Endothelial cell of umbilical vein (primary cell): ENCODE measurements at regions not wholly inside any gene's neighbourhood (a gene's known extent, or its start where the extent isn't known, plus 50 kb on each side); places are given as distances from the start of the nearest gene placed in this dataset.

Experiments used
- BruUV-seq: library from RNA; stranded (reverse); fragments of 400-500 nt; replicated peaks from 2 replicates; lab custom pipeline; 2021; lab: Mats Ljungman, UMichigan
- CTCF ChIA-PET: fragments of 300-600, 350-600 bp; sonication (Branson Sonifier 250); formaldehyde crosslinking; loops from one replicate; lab custom pipeline; 2021; ENCODE audit warnings: antibody characterized with exemption, inconsistent platforms; lab: Charles Lee
- POLR2A ChIA-PET: fragments of 300-600, 350-600 bp; sonication (Branson Sonifier 250); formaldehyde crosslinking; loops from one replicate; lab custom pipeline; 2021; ENCODE audit warnings: antibody characterized with exemption, inconsistent platforms; lab: Charles Lee
- DNase-seq: peaks from one replicate; pipeline ENCODE4 v3.0.0-alpha.2; 2011; ENCODE audit warnings: low read depth, low spot score
- FAIRE-seq: peaks from 2 replicates; lab custom pipeline; 2011; peaks lifted over from hg19 to GRCh38; lab: Jason Lieb, UNC
- H2AFZ ChIP-seq: 2 replicates; pipeline ENCODE4 v1.6.0; 2012; ENCODE audit warnings: low read depth, low read length, control low read depth, inconsistent platforms
- H3K27ac ChIP-seq: 2 replicates; pipeline ENCODE4 v1.5.1; 2011; ENCODE audit warnings: low read depth, mild to moderate bottlenecking, control low read depth, low read length, moderate library complexity; ENCODE audit not compliant: insufficient read depth
- H3K27me3 ChIP-seq, 2 experiments: 2 replicates each; pipeline versions ENCODE4 v1.6.0 to v1.6.1; 2011; ENCODE audit warnings: low read length in 2 of 2, mixed read lengths in 1 of 2; ENCODE audit not compliant: control insufficient read depth in 2 of 2, insufficient read depth in 2 of 2
- H3K36me3 ChIP-seq, 2 experiments: 2 replicates in 1 of 2; 3 replicates in 1 of 2; pipeline ENCODE4 v1.5.1; 2011; ENCODE audit warnings: low read length in 2 of 2, mild to moderate bottlenecking in 1 of 2, moderate library complexity in 1 of 2; ENCODE audit not compliant: control insufficient read depth in 2 of 2, insufficient read depth in 2 of 2; ENCODE audit errors: extremely low read depth in 1 of 2
- H3K4me1 ChIP-seq: 3 replicates; pipeline ENCODE4 v1.5.1; 2011; ENCODE audit warnings: mild to moderate bottlenecking, low read length; ENCODE audit not compliant: control insufficient read depth, insufficient read depth; ENCODE audit errors: extremely low read depth
- H3K4me2 ChIP-seq: 2 replicates; pipeline ENCODE4 v1.6.1; 2011; ENCODE audit warnings: low read length, control low read depth, mixed read lengths; ENCODE audit not compliant: insufficient read depth
- H3K4me3 ChIP-seq, 3 experiments: fragments of 200-600 bp in 1 of 3; sonication (generic), shearing (Covaris generic) in 1 of 3; replicated peaks in 1 of 3; 2 replicates each; pipeline ENCODE4 v1.5.1; 2011 to 2016; ENCODE audit warnings: control low read depth in 3 of 3, low read length in 3 of 3, mild to moderate bottlenecking in 2 of 3, inconsistent platforms in 1 of 3, low read depth in 1 of 3, moderate library complexity in 1 of 3; ENCODE audit not compliant: insufficient read depth in 1 of 3
- H3K79me2 ChIP-seq: 2 replicates; pipeline ENCODE4 v1.6.0; 2012; ENCODE audit warnings: low read length, inconsistent platforms; ENCODE audit not compliant: control insufficient read depth, insufficient read depth
- H3K9ac ChIP-seq: replicated peaks from 2 replicates; pipeline ENCODE3; 2011; ENCODE audit warnings: low read length, control low read depth; ENCODE audit not compliant: insufficient read depth; ENCODE audit errors: extremely low read depth
- H3K9me1 ChIP-seq: replicated peaks from 3 replicates; pipeline ENCODE4 v1.6.0; 2011; ENCODE audit warnings: mild to moderate bottlenecking, low read length; ENCODE audit not compliant: control insufficient read depth, insufficient read depth; ENCODE audit errors: extremely low read depth
- H3K9me3 ChIP-seq: replicated peaks from 2 replicates; pipeline ENCODE4 v1.5.1; 2012; ENCODE audit warnings: low read length, inconsistent platforms; ENCODE audit not compliant: control insufficient read depth, insufficient read depth
- H4K20me1 ChIP-seq: replicated peaks from 2 replicates; pipeline ENCODE3; 2011; ENCODE audit warnings: mild to moderate bottlenecking, low read length; ENCODE audit not compliant: control insufficient read depth, insufficient read depth; ENCODE audit errors: extremely low read depth
- FOS ChIP-seq: IDR thresholded peaks from 2 replicates; pipeline ENCODE4 v1.6.1; 2011; ENCODE audit warnings: mild to moderate bottlenecking, low read length, moderate library complexity, borderline replicate concordance; ENCODE audit not compliant: insufficient read depth
- POLR2A ChIP-seq: IDR thresholded peaks from 2 replicates; pipeline ENCODE4 v1.6.1; 2012; ENCODE audit warnings: low read depth, mild to moderate bottlenecking, control low read depth, low read length
- dilution Hi-C: fragments of 300-500 bp; cut with MboI; formaldehyde crosslinking; loops from one replicate; pipeline ENCODE4 v1.15.0; 2019; ENCODE audit warnings: low sequenced_read_pairs; ENCODE audit not compliant: extremely low pct_ligation_motif_present
- intact Hi-C: fragments of 100-400 bp; cut with micrococcal nuclease; formaldehyde crosslinking; loops from one replicate; pipeline ENCODE4 v1.10.0; 2022
- TF ChIP-seq, protein P1 (sequence below): IDR thresholded peaks from 2 replicates; pipeline ENCODE4 v1.6.1; 2011; ENCODE audit not compliant: insufficient read depth, insufficient read length
- TF ChIP-seq, protein P2 (sequence below), 2 donors: IDR thresholded peaks; 1 replicate in 1 of 2; 2 replicates in 1 of 2; pipeline ENCODE4 v1.5.1; 2011; ENCODE audit warnings: low read length in 2 of 2, mild to moderate bottlenecking in 2 of 2, moderate library complexity in 2 of 2, control low read depth in 1 of 2, inconsistent platforms in 1 of 2, low read depth in 1 of 2; ENCODE audit not compliant: insufficient read depth in 1 of 2; ENCODE audit errors: extremely low read depth in 1 of 2

DNA sequence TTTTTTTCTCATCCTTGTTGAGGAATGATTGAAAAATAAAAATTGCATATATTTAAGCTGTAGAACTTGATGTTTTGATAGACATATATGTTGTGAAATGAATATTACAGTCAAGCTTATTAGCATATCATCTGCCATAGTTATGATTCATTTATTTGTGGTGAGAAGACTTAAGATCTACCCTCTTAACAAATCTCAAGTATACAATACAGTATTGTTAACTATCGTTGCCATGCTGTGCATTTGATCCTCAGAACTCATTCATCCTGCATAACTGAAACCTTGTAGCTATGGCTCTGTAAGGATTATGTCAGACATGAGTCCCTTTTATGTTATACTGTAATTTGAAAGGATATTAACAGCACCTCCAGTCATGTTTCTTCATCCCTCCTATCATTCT lies 2045.3 kb downstream of the ARAP2 start:
- POLR2A ChIA-PET = no interaction called here
- no TSS peak for BruUV-seq
- no peak overlapping the region for H2AFZ ChIP-seq

DNA sequence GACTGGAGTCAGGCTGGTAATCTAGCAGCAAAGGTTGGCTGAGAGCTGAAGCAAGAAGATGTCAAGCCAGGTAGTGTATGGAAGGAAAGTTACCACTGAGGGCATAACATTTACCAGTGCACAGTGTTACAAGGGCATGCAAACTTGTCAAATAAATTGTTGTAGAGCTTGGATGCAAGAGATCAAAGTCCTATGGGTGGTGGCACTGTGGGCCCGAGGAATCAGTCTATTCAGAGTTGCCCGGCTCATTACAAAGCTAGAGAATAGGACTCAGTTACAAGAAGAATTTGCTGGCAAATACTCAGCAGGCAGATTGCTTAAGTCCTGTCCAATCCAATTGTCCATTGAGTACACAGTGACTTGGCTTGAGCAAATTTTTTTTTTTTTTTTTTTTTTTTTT lies 2043.8 kb downstream of the ARAP2 start:
- Histone ChIP-seq H3K79me2 (no peaks in the 10 kb centered on the region), H3K4me3 (no peak overlapping the region), H3K9me3 (no peaks in the 10 kb centered on the region), H3K4me1 (no peaks in the 10 kb centered on the region), H4K20me1 (no peaks in the 10 kb centered on the region), H3K27ac (no peak overlapping the region), H2AFZ (no peak overlapping the region), H3K9me1 (no peaks in the 10 kb centered on the region), H3K36me3 (no peaks in the 10 kb centered on the region), H3K4me2 (no peak overlapping the region), H3K27me3 (no peaks in the 10 kb centered on the region), H3K9ac (no peak overlapping the region)
- CTCF ChIA-PET = no interaction called here
- dilution Hi-C loops = no loop called here
- no peak for TF ChIP-seq FOS
- TF ChIP-seq, protein P1, sequence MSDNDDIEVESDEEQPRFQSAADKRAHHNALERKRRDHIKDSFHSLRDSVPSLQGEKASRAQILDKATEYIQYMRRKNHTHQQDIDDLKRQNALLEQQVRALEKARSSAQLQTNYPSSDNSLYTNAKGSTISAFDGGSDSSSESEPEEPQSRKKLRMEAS = no peak
- POLR2A ChIA-PET = no interaction called here
- no peak for DNase-seq
- intact Hi-C loops = no loop called here
- no TSS peak for BruUV-seq
- FAIRE-seq = no peak

More for the DNA sequence above, 2045.3 kb downstream of the ARAP2 start:
- Histone ChIP-seq H3K79me2 (no peaks in the 10 kb centered on the region), H3K4me1 (no peaks in the 10 kb centered on the region), H3K27me3 (no peaks in the 10 kb centered on the region), H3K27ac (no peak overlapping the region), H3K9me1 (no peaks in the 10 kb centered on the region), H4K20me1 (no peaks in the 10 kb centered on the region), H3K4me2 (no peak overlapping the region), H3K9ac (no peak overlapping the region), H3K36me3 (no peaks in the 10 kb centered on the region), H3K9me3 (no peaks in the 10 kb centered on the region), H3K4me3 (no peak overlapping the region)
- intact Hi-C loops = no loop called here
- no peak for FAIRE-seq
- CTCF ChIA-PET = no interaction called here
- no peak for DNase-seq
- TF ChIP-seq, protein P2, sequence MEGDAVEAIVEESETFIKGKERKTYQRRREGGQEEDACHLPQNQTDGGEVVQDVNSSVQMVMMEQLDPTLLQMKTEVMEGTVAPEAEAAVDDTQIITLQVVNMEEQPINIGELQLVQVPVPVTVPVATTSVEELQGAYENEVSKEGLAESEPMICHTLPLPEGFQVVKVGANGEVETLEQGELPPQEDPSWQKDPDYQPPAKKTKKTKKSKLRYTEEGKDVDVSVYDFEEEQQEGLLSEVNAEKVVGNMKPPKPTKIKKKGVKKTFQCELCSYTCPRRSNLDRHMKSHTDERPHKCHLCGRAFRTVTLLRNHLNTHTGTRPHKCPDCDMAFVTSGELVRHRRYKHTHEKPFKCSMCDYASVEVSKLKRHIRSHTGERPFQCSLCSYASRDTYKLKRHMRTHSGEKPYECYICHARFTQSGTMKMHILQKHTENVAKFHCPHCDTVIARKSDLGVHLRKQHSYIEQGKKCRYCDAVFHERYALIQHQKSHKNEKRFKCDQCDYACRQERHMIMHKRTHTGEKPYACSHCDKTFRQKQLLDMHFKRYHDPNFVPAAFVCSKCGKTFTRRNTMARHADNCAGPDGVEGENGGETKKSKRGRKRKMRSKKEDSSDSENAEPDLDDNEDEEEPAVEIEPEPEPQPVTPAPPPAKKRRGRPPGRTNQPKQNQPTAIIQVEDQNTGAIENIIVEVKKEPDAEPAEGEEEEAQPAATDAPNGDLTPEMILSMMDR (IDR thresholded peaks at IDR 0.05; ENCODE audit: extremely low read depth in 1 of 2, insufficient read depth in 1 of 2, low read depth in 1 of 2, low read length in 2 of 2) = no peak
- TF ChIP-seq FOS = no peak
- no peak for TF ChIP-seq POLR2A
- dilution Hi-C loops = no loop called here
